ENCODE measurements at regions not wholly inside any gene's neighbourhood (a gene's known extent, or its start where the extent isn't known, plus 50 kb on each side); places are given as distances from the start of the nearest gene placed in this dataset.
A peak's percentile ranks its signal among the peaks of the same experiment; 100 is the strongest.

DNA sequence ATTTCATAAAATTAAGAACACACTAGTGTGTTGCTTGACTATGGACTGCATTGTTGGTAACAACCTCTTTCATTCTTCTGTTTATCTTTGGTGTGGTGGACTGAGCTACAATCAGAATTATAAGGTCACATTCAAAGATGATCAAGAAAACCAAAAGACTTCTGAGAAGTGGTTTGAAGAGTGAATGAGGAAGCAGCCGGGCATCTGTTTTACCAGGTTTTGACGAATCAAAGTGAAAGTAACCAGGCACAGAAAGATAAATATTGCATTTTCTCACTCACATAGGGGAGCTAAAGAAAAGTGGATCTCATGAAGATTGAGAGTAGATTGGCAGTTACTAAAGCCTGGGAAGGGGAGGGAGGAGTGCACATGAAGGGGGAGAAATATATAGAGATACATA is 589.1 kb downstream of the ZNF608 start:
- Histone ChIP-seq H3K36me3 (ENCODE audit: insufficient read depth, low read length) (no peaks in the 10 kb centered on the region), H3K27me3 (ENCODE audit: control insufficient read depth, insufficient read depth, low read length) (no peaks in the 10 kb centered on the region), H3K4me2 (ENCODE audit: low read length) (peak overlapping the region; percentile 6), H3K9me3 (replicated peaks; ENCODE audit: low read length) (peaks cover 11% of the 10 kb centered on the region), H3K4me1 (ENCODE audit: control insufficient read depth, insufficient read depth, low read length) (no peaks in the 10 kb centered on the region), H3K4me3 (ENCODE audit: low read length) (no peak overlapping the region), H3K9ac (ENCODE audit: low read depth, low read length) (no peak overlapping the region)

DNA sequence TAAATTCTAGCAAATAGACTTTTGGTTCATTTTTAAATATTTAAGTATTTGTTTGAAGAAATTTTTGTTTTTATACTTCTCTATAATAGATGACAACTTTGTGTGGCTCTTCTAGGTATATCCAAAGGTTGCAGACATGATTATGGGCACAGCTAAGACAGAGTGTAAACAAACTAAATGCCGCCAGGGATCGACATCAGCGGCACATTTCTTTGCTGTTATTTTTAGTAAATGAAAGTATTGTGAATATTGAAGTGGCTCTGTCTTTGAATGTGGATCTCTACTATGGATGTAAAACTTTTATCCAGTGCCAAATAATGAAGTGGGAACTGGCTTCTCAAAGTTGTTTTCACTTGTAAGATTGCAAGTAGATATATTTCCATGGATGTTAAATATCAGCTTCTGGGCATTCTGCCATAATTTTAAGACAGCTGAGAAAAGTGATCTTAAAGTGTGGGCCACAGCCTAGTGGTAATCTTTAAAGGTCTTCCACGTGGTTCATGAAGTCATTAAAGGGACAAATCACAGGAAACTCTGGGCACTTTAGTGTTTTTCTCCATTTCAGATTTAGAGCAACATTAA is 589.9 kb downstream of the ZNF608 start:
- Histone ChIP-seq H3K27me3 (ENCODE audit: control insufficient read depth, insufficient read depth, low read length) (no peaks in the 10 kb centered on the region), H3K4me3 (ENCODE audit: low read length) (no peak overlapping the region), H3K4me2 (ENCODE audit: low read length) (no peak overlapping the region), H3K9ac (ENCODE audit: low read depth, low read length) (no peak overlapping the region), H3K4me1 (ENCODE audit: control insufficient read depth, insufficient read depth, low read length) (no peaks in the 10 kb centered on the region), H3K36me3 (ENCODE audit: insufficient read depth, low read length) (no peaks in the 10 kb centered on the region), H3K9me3 (replicated peaks; ENCODE audit: low read length) (peaks cover 11% of the 10 kb centered on the region)

DNA sequence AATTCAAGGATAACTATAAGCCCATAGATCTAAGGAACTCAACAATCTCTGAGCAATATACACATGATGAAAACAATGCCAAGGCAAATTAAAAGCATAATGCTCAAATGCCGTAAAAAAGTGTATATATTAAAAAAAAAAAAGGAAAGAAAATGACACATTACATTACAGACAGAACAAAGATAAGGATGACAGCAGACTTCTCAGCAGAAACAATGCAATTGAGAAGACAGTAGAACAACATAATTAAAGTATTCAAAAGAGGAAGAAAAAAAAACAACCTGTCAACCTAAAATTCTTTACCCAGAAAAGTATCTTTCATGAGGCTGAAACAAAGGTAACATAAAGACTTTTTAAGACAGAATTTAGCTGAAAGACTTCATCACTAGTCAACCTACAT is 591.7 kb downstream of the ZNF608 start:
- H3K4me1 ChIP-seq (ENCODE audit: control insufficient read depth, insufficient read depth, low read length), result no peaks in the 10 kb centered on the region
- no peaks in the 10 kb centered on the region for H3K36me3 ChIP-seq (ENCODE audit: insufficient read depth, low read length)
- H3K9me3 ChIP-seq (replicated peaks; ENCODE audit: low read length), result peaks cover 11% of the 10 kb centered on the region
- H3K4me3 ChIP-seq (ENCODE audit: low read length), result no peak overlapping the region
- H3K9ac ChIP-seq (ENCODE audit: low read depth, low read length), result no peak overlapping the region
- H3K4me2 ChIP-seq (ENCODE audit: low read length), result no peak overlapping the region
- no peaks in the 10 kb centered on the region for H3K27me3 ChIP-seq (ENCODE audit: control insufficient read depth, insufficient read depth, low read length)

DNA sequence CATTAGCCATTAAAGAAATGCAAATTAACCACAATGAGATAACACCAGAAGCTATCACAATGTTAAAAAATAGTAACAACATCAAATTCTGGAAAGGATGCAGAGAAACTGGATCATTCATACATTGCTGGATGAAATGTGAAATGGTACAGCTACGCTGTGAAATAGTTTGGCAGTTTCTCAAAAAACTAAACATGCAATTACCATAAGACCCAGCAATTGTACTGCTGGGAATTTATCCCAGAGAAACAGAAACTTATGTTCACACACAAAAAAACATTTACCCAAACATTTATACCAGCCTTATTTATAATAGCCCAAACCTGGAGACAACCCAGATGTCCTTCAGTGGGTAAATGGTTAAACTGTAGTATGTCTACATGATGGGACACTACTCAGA is 592.9 kb downstream of the ZNF608 start:
- no peak overlapping the region for H3K4me2 ChIP-seq (ENCODE audit: low read length)
- no peak overlapping the region for H3K4me3 ChIP-seq (ENCODE audit: low read length)
- H3K36me3 ChIP-seq (ENCODE audit: insufficient read depth, low read length), result no peaks in the 10 kb centered on the region
- H3K9ac ChIP-seq (ENCODE audit: low read depth, low read length), result no peak overlapping the region
- H3K9me3 ChIP-seq (replicated peaks; ENCODE audit: low read length), result peaks cover 11% of the 10 kb centered on the region
- H3K4me1 ChIP-seq (ENCODE audit: control insufficient read depth, insufficient read depth, low read length), result no peaks in the 10 kb centered on the region
- H3K27me3 ChIP-seq (ENCODE audit: control insufficient read depth, insufficient read depth, low read length), result no peaks in the 10 kb centered on the region

DNA sequence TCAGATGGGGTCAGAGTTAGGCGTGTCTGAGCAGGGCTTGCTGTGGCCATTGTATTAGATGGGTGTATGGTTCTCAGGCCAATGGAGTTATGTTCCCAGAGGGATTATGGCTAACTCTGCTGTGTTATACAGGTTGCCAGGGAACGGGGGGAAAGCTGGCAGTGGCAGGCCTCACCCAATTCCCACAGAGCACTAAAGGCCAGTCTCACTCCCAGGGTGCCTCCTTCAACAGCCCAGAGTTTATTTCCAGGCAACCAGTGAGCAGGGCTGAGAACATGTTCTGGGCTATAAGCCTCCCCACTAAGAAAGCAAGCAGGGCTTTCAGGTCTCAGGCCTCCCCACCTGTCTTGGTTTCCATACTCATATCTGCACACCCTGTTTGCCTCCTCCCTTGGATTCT is 597.9 kb downstream of the ZNF608 start:
- Histone ChIP-seq H3K27me3 (ENCODE audit: control insufficient read depth, insufficient read depth, low read length) (no peaks in the 10 kb centered on the region), H3K4me3 (ENCODE audit: low read length) (no peak overlapping the region), H3K9ac (ENCODE audit: low read depth, low read length) (no peak overlapping the region), H3K4me1 (ENCODE audit: control insufficient read depth, insufficient read depth, low read length) (no peaks in the 10 kb centered on the region), H3K4me2 (ENCODE audit: low read length) (no peak overlapping the region), H3K9me3 (replicated peaks; ENCODE audit: low read length) (no peaks in the 10 kb centered on the region), H3K36me3 (ENCODE audit: insufficient read depth, low read length) (no peaks in the 10 kb centered on the region)

DNA sequence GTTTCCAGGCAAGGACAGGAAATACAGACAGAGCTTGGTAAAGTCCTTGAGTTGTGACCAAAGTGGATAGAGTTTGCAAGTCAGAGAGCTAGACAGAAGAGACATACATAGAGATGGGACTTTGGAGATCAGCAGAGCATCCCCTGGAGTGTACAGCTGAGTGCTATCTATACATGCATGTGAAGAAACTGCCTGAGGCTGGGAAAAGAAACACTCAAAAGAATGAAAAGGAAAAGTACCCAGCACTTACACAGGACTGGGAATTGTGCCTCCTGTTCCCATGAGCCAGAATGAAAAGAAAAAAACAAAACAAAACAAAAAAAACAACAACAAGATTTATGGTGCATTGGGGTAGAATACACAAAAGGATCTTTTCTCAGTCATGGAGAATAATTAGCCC is 606.4 kb downstream of the ZNF608 start:
- Histone ChIP-seq H3K4me3 (ENCODE audit: low read length) (no peak overlapping the region), H3K36me3 (ENCODE audit: insufficient read depth, low read length) (no peaks in the 10 kb centered on the region), H3K9ac (ENCODE audit: low read depth, low read length) (no peak overlapping the region), H3K4me1 (ENCODE audit: control insufficient read depth, insufficient read depth, low read length) (no peaks in the 10 kb centered on the region), H3K9me3 (replicated peaks; ENCODE audit: low read length) (no peaks in the 10 kb centered on the region), H3K27me3 (ENCODE audit: control insufficient read depth, insufficient read depth, low read length) (no peaks in the 10 kb centered on the region), H3K4me2 (ENCODE audit: low read length) (no peak overlapping the region)

DNA sequence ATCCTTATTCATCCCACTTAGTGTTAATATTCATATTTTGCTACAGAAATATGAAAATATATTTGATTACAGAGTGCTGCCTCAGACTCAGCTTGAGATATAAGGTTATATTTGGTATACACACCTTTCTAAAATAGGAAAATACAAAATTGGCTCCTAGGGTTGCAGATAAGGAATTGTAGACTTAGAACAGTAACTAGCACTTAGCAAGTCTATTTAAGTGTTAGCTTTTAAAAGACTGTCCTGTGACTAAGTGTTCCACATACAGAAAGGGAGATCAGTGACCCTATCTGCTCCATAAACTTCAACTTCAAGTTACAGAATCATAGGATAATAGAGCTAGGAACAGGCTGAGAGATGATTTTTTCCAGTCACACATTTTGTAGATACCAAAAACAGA is 607.0 kb downstream of the ZNF608 start:
- Histone ChIP-seq H3K27me3 (ENCODE audit: control insufficient read depth, insufficient read depth, low read length) (no peaks in the 10 kb centered on the region), H3K9me3 (replicated peaks; ENCODE audit: low read length) (no peaks in the 10 kb centered on the region), H3K4me3 (ENCODE audit: low read length) (no peak overlapping the region), H3K4me2 (ENCODE audit: low read length) (no peak overlapping the region), H3K36me3 (ENCODE audit: insufficient read depth, low read length) (no peaks in the 10 kb centered on the region), H3K9ac (ENCODE audit: low read depth, low read length) (no peak overlapping the region), H3K4me1 (ENCODE audit: control insufficient read depth, insufficient read depth, low read length) (no peaks in the 10 kb centered on the region)

DNA sequence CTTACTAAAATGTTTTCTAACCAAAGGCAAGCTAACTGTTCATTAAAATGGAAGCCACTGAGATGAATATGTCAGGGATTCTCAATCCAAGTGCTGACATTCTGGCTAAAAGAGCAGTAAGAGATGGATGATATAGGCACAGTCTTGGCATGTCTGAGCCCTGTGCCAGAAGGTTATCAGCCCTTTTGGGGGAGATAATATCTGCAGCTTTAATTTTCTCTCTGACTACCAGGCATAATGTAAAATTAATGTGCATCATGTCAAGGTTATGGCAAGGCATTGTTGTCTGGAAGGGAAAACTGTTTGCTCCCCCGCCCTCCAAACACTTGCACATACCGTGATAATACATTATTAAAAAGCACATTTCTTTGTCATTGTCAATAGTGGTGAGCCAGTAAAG is 609.8 kb downstream of the ZNF608 start:
- Histone ChIP-seq H3K4me2 (ENCODE audit: low read length) (no peak overlapping the region), H3K9ac (ENCODE audit: low read depth, low read length) (no peak overlapping the region), H3K4me1 (ENCODE audit: control insufficient read depth, insufficient read depth, low read length) (no peaks in the 10 kb centered on the region), H3K9me3 (replicated peaks; ENCODE audit: low read length) (no peaks in the 10 kb centered on the region), H3K4me3 (ENCODE audit: low read length) (no peak overlapping the region), H3K27me3 (ENCODE audit: control insufficient read depth, insufficient read depth, low read length) (no peaks in the 10 kb centered on the region), H3K36me3 (ENCODE audit: insufficient read depth, low read length) (no peaks in the 10 kb centered on the region)

DNA sequence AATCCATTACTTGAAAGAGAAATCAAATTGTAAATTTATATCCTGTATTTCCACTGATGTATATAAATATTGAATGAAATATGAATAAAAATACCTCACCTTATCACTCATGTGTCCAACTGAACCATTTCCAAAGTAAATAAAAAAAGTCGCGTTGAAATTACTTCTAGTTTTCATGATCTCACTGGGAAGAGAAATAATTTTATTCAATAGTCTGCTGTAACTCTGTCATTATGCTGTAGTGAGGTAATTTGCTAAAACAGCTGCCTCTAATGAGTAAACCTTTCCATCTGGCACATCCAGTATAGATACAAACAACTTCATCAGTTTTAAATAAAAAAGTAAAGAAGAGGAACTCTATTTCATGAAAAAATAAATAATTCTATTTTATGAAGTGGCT is 611.5 kb downstream of the ZNF608 start:
- no peaks in the 10 kb centered on the region for H3K9me3 ChIP-seq (replicated peaks; ENCODE audit: low read length)
- H3K4me2 ChIP-seq (ENCODE audit: low read length), result no peak overlapping the region
- no peaks in the 10 kb centered on the region for H3K36me3 ChIP-seq (ENCODE audit: insufficient read depth, low read length)
- H3K4me3 ChIP-seq (ENCODE audit: low read length), result no peak overlapping the region
- no peaks in the 10 kb centered on the region for H3K4me1 ChIP-seq (ENCODE audit: control insufficient read depth, insufficient read depth, low read length)
- no peaks in the 10 kb centered on the region for H3K27me3 ChIP-seq (ENCODE audit: control insufficient read depth, insufficient read depth, low read length)
- no peak overlapping the region for H3K9ac ChIP-seq (ENCODE audit: low read depth, low read length)

DNA sequence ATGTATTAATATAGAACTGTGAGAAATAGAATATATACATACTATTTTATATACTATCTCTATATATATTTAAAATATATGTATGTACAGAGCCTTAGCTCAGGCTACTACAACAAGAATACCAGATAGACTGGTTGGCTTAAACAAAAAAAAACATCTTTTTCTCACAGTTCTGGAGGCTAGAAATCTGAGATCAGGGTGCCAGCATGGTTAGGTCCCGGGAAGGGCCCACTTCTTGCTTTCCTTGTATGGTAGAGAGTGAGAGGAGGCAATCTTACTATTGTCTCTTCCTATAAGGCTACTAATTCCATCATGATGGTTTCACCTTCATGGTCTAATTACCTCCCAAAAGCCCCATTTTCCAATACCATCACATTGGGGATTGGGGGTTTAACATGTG is 613.0 kb downstream of the ZNF608 start:
- no peak overlapping the region for H3K9ac ChIP-seq (ENCODE audit: low read depth, low read length)
- H3K9me3 ChIP-seq (replicated peaks; ENCODE audit: low read length), result no peaks in the 10 kb centered on the region
- H3K36me3 ChIP-seq (ENCODE audit: insufficient read depth, low read length), result no peaks in the 10 kb centered on the region
- no peaks in the 10 kb centered on the region for H3K27me3 ChIP-seq (ENCODE audit: control insufficient read depth, insufficient read depth, low read length)
- no peak overlapping the region for H3K4me2 ChIP-seq (ENCODE audit: low read length)
- no peak overlapping the region for H3K4me3 ChIP-seq (ENCODE audit: low read length)
- no peaks in the 10 kb centered on the region for H3K4me1 ChIP-seq (ENCODE audit: control insufficient read depth, insufficient read depth, low read length)

DNA sequence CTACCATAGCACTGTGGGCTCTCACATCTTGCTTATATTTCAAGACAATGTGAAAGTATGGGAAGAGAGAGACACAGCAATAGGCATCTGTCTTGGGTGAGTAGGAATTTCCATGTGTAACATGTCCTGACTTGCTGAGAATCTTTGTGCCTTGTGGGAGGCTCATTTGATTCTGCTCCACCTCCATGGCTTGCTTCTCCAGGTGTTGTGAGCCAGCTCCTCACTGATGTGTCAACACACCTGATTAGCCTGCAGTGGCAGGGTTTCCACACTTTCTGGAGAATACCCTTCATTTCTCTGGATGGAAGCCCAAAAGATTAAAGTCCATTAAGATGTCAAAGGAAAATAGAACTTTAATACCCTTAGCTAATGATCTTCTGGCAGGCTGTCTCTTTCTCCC is 613.6 kb downstream of the ZNF608 start:
- Histone ChIP-seq H3K4me1 (ENCODE audit: control insufficient read depth, insufficient read depth, low read length) (peaks cover 2% of the 10 kb centered on the region), H3K9me3 (replicated peaks; ENCODE audit: low read length) (no peaks in the 10 kb centered on the region), H3K27me3 (ENCODE audit: control insufficient read depth, insufficient read depth, low read length) (no peaks in the 10 kb centered on the region), H3K9ac (ENCODE audit: low read depth, low read length) (no peak overlapping the region), H3K4me2 (ENCODE audit: low read length) (no peak overlapping the region), H3K4me3 (ENCODE audit: low read length) (no peak overlapping the region), H3K36me3 (ENCODE audit: insufficient read depth, low read length) (no peaks in the 10 kb centered on the region)

DNA sequence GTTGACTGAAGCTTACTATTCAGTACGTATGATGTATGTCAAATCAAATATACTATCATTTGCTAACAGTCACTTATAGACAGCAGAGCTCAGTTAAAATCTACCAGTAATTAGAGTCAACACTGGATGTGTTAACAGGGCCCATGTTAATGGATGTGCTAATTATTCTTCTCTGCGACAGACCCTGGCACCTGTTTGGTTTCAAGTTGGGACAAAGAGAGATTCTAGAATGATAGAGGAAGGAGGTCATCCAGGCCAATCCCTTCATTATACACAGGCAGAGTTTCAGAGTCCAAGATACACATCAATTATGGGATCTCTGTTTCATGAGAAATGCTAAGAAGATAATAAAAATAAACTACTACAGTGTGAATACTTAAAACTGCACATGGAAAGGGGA is 615.0 kb downstream of the ZNF608 start:
- no peaks in the 10 kb centered on the region for H3K9me3 ChIP-seq (replicated peaks; ENCODE audit: low read length)
- H3K4me1 ChIP-seq (ENCODE audit: control insufficient read depth, insufficient read depth, low read length), result peaks cover 4% of the 10 kb centered on the region
- H3K36me3 ChIP-seq (ENCODE audit: insufficient read depth, low read length), result no peaks in the 10 kb centered on the region
- no peaks in the 10 kb centered on the region for H3K27me3 ChIP-seq (ENCODE audit: control insufficient read depth, insufficient read depth, low read length)
- no peak overlapping the region for H3K4me2 ChIP-seq (ENCODE audit: low read length)
- H3K4me3 ChIP-seq (ENCODE audit: low read length), result no peak overlapping the region
- no peak overlapping the region for H3K9ac ChIP-seq (ENCODE audit: low read depth, low read length)

Measured in skeletal muscle satellite cell (primary cell).